H1 (cell line): ENCODE measurements at regions not wholly inside any gene's neighbourhood (a gene's known extent, or its start where the extent isn't known, plus 50 kb on each side); places are given as distances from the start of the nearest gene placed in this dataset.

Experiments used
- CTCF ChIA-PET: fragments of 300-600 bp; sonication (Branson Sonifier 250); formaldehyde crosslinking; loops from one replicate; lab custom pipeline; 2021; ENCODE audit not compliant: partially characterized antibody; lab: Charles Lee
- POLR2A ChIA-PET: fragments of 300-600 bp; sonication (Branson Sonifier 250); formaldehyde crosslinking; loops from one replicate; lab custom pipeline; 2021; ENCODE audit warnings: inconsistent platforms; ENCODE audit not compliant: partially characterized antibody; lab: Charles Lee
- DNase-seq, 2 experiments: peaks; one replicate each; pipeline versions ENCODE4 v3.0.0 to v3.0.0-alpha.2; 2010 to 2022; ENCODE audit warnings: low spot score in 2 of 2, low read depth in 1 of 2, mixed read lengths in 1 of 2
- FAIRE-seq: peaks from 2 replicates; lab custom pipeline; 2011; peaks lifted over from hg19 to GRCh38; lab: Jason Lieb, UNC
- H2AFZ ChIP-seq: 2 replicates; pipeline ENCODE4 v1.8.1; 2012; ENCODE audit warnings: low read length, inconsistent platforms
- H2AK5ac ChIP-seq: 2 replicates; pipeline ENCODE4 v1.6.1; 2013; ENCODE audit warnings: low read depth, low read length
- H2BK120ac ChIP-seq: replicated peaks from 2 replicates; pipeline ENCODE3; 2013; ENCODE audit warnings: low read depth, low read length, inconsistent platforms
- H2BK12ac ChIP-seq: 2 replicates; pipeline ENCODE4 v1.6.1; 2013; ENCODE audit warnings: low read depth, low read length
- H2BK15ac ChIP-seq: 2 replicates; pipeline ENCODE4 v1.6.1; 2013; ENCODE audit warnings: low read length
- H2BK20ac ChIP-seq: 2 replicates; pipeline ENCODE4 v1.6.1; 2013; ENCODE audit warnings: low read length
- H2BK5ac ChIP-seq: 2 replicates; pipeline ENCODE4 v1.6.1; 2013; ENCODE audit warnings: low read depth, low read length
- H3K14ac ChIP-seq: 2 replicates; pipeline ENCODE4 v1.6.1; 2013; ENCODE audit warnings: inconsistent platforms; ENCODE audit not compliant: insufficient read length
- H3K18ac ChIP-seq: 2 replicates; pipeline ENCODE4 v1.6.1; 2013; ENCODE audit warnings: low read length; ENCODE audit errors: extremely low read depth
- H3K23ac ChIP-seq: 2 replicates; pipeline ENCODE4 v1.6.1; 2013; ENCODE audit warnings: inconsistent platforms; ENCODE audit not compliant: insufficient read length
- H3K23me2 ChIP-seq: 2 replicates; pipeline ENCODE4 v1.6.1; 2013; ENCODE audit warnings: low read depth, low read length
- H3K27ac ChIP-seq: 2 replicates; pipeline ENCODE4 v1.6.1; 2011; ENCODE audit warnings: low read depth, low read length, inconsistent platforms
- H3K27me3 ChIP-seq, 4 experiments: replicated peaks in 1 of 4; 1 replicate in 1 of 4; 2 replicates in 3 of 4; pipeline versions ENCODE4 v1.6.1 to v1.8.1; 2011 to 2013; ENCODE audit warnings: low read length in 3 of 4, mild to moderate bottlenecking in 3 of 4, inconsistent platforms in 2 of 4, mixed read lengths in 2 of 4, moderate library complexity in 1 of 4; ENCODE audit not compliant: control insufficient read depth in 3 of 4, insufficient read depth in 3 of 4; ENCODE audit errors: extremely low read depth in 1 of 4
- H3K36me3 ChIP-seq, 4 experiments: 2 replicates each; pipeline versions ENCODE4 v1.6.1 to v1.8.1; 2011 to 2013; ENCODE audit warnings: mild to moderate bottlenecking in 4 of 4, low read length in 3 of 4, moderate library complexity in 2 of 4, control low read depth in 1 of 4, inconsistent platforms in 1 of 4; ENCODE audit not compliant: insufficient read depth in 4 of 4, control insufficient read depth in 2 of 4
- H3K4ac ChIP-seq: replicated peaks from 2 replicates; pipeline ENCODE3; 2013; ENCODE audit warnings: low read length, low read depth, mixed read lengths, inconsistent platforms; ENCODE audit not compliant: insufficient read length
- H3K4me1 ChIP-seq, 4 experiments: replicated peaks in 1 of 4; 1 replicate in 1 of 4; 2 replicates in 3 of 4; pipeline versions ENCODE4 v1.6.1 to v1.8.1; 2011 to 2013; ENCODE audit warnings: low read length in 3 of 4, inconsistent platforms in 2 of 4, mixed read lengths in 1 of 4; ENCODE audit not compliant: insufficient read depth in 4 of 4, control insufficient read depth in 3 of 4
- H3K4me2 ChIP-seq, 2 experiments: 2 replicates each; pipeline versions ENCODE4 v1.6.1 to v1.8.1; 2011 to 2013; ENCODE audit warnings: low read depth in 2 of 2, low read length in 2 of 2, control low read depth in 1 of 2, inconsistent platforms in 1 of 2, mild to moderate bottlenecking in 1 of 2; ENCODE audit not compliant: insufficient read depth in 1 of 2
- H3K4me3 ChIP-seq, 4 experiments: fragments of 200-600, 300-600 bp in 1 of 4; sonication (generic), shearing (Covaris generic), sonication (Bioruptor Twin) in 1 of 4; 2 replicates each; pipeline versions ENCODE4 v1.5.1 to v1.8.1; 2011 to 2016; ENCODE audit warnings: low read length in 4 of 4, low read depth in 3 of 4, control low read depth in 2 of 4, inconsistent platforms in 2 of 4, mild to moderate bottlenecking in 2 of 4, mixed read lengths in 1 of 4, moderate library complexity in 1 of 4; ENCODE audit not compliant: insufficient read depth in 2 of 4; ENCODE audit errors: extremely low read depth in 1 of 4
- H3K56ac ChIP-seq: replicated peaks from 2 replicates; pipeline ENCODE3; 2013; ENCODE audit warnings: low read depth, mild to moderate bottlenecking, mixed read lengths, low read length, inconsistent platforms; ENCODE audit not compliant: insufficient read length
- H3K79me1 ChIP-seq: 2 replicates; pipeline ENCODE4 v1.6.1; 2013; ENCODE audit warnings: low read depth, low read length, control low read depth
- H3K79me2 ChIP-seq, 2 experiments: 2 replicates each; pipeline versions ENCODE4 v1.6.1 to v1.8.1; 2012 to 2013; ENCODE audit warnings: low read length in 2 of 2, mild to moderate bottlenecking in 2 of 2, inconsistent platforms in 1 of 2; ENCODE audit not compliant: insufficient read depth in 2 of 2, control insufficient read depth in 1 of 2
- H3K9ac ChIP-seq, 4 experiments: replicated peaks in 1 of 4; 1 replicate in 1 of 4; 2 replicates in 3 of 4; pipeline versions ENCODE4 v1.6.1 to v1.8.1; 2011 to 2013; ENCODE audit warnings: low read depth in 3 of 4, low read length in 3 of 4, control low read depth in 2 of 4, mild to moderate bottlenecking in 2 of 4, moderate library complexity in 2 of 4, inconsistent platforms in 1 of 4; ENCODE audit errors: extremely low read depth in 1 of 4
- H3K9me3 ChIP-seq, 2 experiments: 2 replicates each; pipeline versions ENCODE4 v1.6.1 to v1.8.1; 2012 to 2013; ENCODE audit warnings: mild to moderate bottlenecking in 2 of 2, moderate library complexity in 2 of 2, control low read depth in 1 of 2, inconsistent platforms in 1 of 2, low read depth in 1 of 2, low read length in 1 of 2, mixed read lengths in 1 of 2; ENCODE audit not compliant: insufficient read depth in 2 of 2
- H4K20me1 ChIP-seq, 2 experiments: replicated peaks in 1 of 2; 2 replicates each; pipeline versions ENCODE3 to v1.8.1; 2011 to 2013; ENCODE audit warnings: inconsistent platforms in 2 of 2, low read length in 2 of 2, mild to moderate bottlenecking in 1 of 2; ENCODE audit not compliant: insufficient read depth in 2 of 2, control insufficient read depth in 1 of 2
- H4K5ac ChIP-seq: 2 replicates; pipeline ENCODE4 v1.6.1; 2013; ENCODE audit warnings: low read length, low read depth, mixed read lengths, inconsistent platforms; ENCODE audit not compliant: insufficient read length
- H4K8ac ChIP-seq: 2 replicates; pipeline ENCODE4 v1.8.0; 2013; ENCODE audit warnings: mild to moderate bottlenecking, moderate library complexity, low read length, inconsistent platforms; ENCODE audit not compliant: insufficient read depth; ENCODE audit errors: extremely low read depth
- H4K91ac ChIP-seq: replicated peaks from 2 replicates; pipeline ENCODE3; 2013; ENCODE audit warnings: low read length, mixed read lengths, inconsistent platforms; ENCODE audit not compliant: insufficient read length
- ASH2L ChIP-seq: fragments of 200-600, 300-600 bp; sonication (generic); IDR thresholded peaks from one replicate; pipeline ENCODE4 v1.7.1; 2017; ENCODE audit warnings: low read length
- ATF2 ChIP-seq: IDR thresholded peaks from 2 replicates; pipeline ENCODE4 v1.6.1; 2012; ENCODE audit warnings: low read length, inconsistent platforms
- CBX5 ChIP-seq: fragments of 300-800, 300-1000 bp; sonication (generic); IDR thresholded peaks from 2 replicates; pipeline ENCODE4 v1.7.1; 2016; ENCODE audit warnings: antibody characterized with exemption, low read length, low read depth
- CHD1 ChIP-seq: IDR thresholded peaks from 2 replicates; pipeline ENCODE4 v1.6.1; 2012; ENCODE audit warnings: low read depth, low read length, improper control_type of control experiment
- CTBP2 ChIP-seq: IDR thresholded peaks from 2 replicates; pipeline ENCODE4 v1.7.0; 2011; ENCODE audit warnings: borderline replicate concordance, mild to moderate bottlenecking, moderate library complexity, mixed read lengths, low read length; ENCODE audit not compliant: insufficient read depth, insufficient read length
- KDM4A ChIP-seq: IDR thresholded peaks from one replicate; pipeline ENCODE4 v1.7.1; 2012; ENCODE audit warnings: low read depth, mild to moderate bottlenecking, moderate library complexity, low read length, inconsistent platforms; ENCODE audit not compliant: severe bottlenecking
- MAFK ChIP-seq: IDR thresholded peaks from 2 replicates; pipeline ENCODE4 v1.6.1; 2012; ENCODE audit warnings: low read depth, mild to moderate bottlenecking, improper control_type of control experiment, low read length
- NANOG ChIP-seq: IDR thresholded peaks from 2 replicates; pipeline ENCODE4 v1.6.1; 2011; ENCODE audit warnings: low read length, low read depth, mild to moderate bottlenecking, inconsistent platforms; ENCODE audit not compliant: insufficient read depth, poor library complexity, severe bottlenecking
- NRF1 ChIP-seq: IDR thresholded peaks from 2 replicates; pipeline ENCODE4 v1.6.1; 2011; ENCODE audit warnings: mild to moderate bottlenecking, low read depth, low read length, improper control_type of control experiment
- POLR2A ChIP-seq, 2 experiments: IDR thresholded peaks; 1 replicate in 1 of 2; 2 replicates in 1 of 2; pipeline ENCODE4 v1.6.1; 2011; ENCODE audit warnings: low read depth in 2 of 2, low read length in 2 of 2, mild to moderate bottlenecking in 2 of 2; ENCODE audit errors: control extremely low read depth in 1 of 2
- TBP ChIP-seq: IDR thresholded peaks from 2 replicates; pipeline ENCODE4 v1.6.1; 2011; ENCODE audit warnings: low read depth, low read length, improper control_type of control experiment
- WGBS, 2 experiments: shearing (Covaris generic) in 1 of 2; methylation state at CpG; one replicate each; pipeline versions ENCODE4 v1.1.6 to v1.1.7; 2013 to 2015; ENCODE audit warnings: low lambda C conversion rate in 2 of 2, mixed read lengths in 2 of 2, inconsistent platforms in 1 of 2, low coverage in 1 of 2, missing lambda C conversion rate in 1 of 2; ENCODE audit not compliant: insufficient replicate concordance in 2 of 2, insufficient coverage in 1 of 2, insufficient read length in 1 of 2; ENCODE audit errors: extremely low coverage in 1 of 2, missing lambda C conversion rate in 1 of 2; 5-methylcytosine and 5-hydroxymethylcytosine counted together

DNA sequence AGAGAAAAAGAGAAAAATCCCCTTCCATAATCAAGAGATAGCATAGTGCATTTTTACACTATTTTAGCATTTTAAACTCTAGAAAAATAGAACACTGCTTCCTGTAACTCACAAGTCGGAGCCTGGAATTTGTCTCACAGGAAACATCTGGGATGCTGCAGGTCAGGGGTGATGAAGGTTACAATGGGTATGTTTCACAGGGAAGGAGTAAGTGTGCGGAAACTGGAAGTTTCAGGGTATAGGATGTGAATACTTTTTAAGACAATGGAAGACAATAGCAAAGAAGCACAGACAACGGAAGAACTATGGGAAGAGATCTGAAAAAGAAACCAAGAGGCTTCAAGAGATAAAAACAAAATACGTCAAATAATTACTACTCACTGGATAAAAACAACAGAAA is 361.0 kb upstream of the MARCKS start:
- Histone ChIP-seq H4K91ac (no peak overlapping the region), H3K4me1 (no peaks in the 10 kb centered on the region), H2BK120ac (no peak overlapping the region), H2BK5ac (no peak overlapping the region), H3K14ac (no peak overlapping the region), H3K9ac (no peak overlapping the region), H2AFZ (no peak overlapping the region), H3K56ac (no peak overlapping the region), H3K18ac (no peak overlapping the region), H2BK15ac (no peak overlapping the region), H3K4me2 (no peak overlapping the region), H2AK5ac (no peak overlapping the region), H3K27me3 (no peaks in the 10 kb centered on the region), H3K79me1 (no peaks in the 10 kb centered on the region), H3K27ac (no peak overlapping the region), H2BK12ac (no peak overlapping the region), H3K23ac (no peak overlapping the region), H4K20me1 (no peaks in the 10 kb centered on the region), H3K4ac (no peak overlapping the region), H4K5ac (no peak overlapping the region), H3K79me2 (no peaks in the 10 kb centered on the region), H2BK20ac (no peak overlapping the region), H3K36me3 (no peaks in the 10 kb centered on the region), H3K23me2 (no peaks in the 10 kb centered on the region), H4K8ac (no peak overlapping the region), H3K9me3 (no peaks in the 10 kb centered on the region), H3K4me3 (no peak overlapping the region)
- ChIA-PET POLR2A (no interaction called here), CTCF (interaction anchor here (2.4 kb wide), 1 partner anchor 10 kb away, joined by 6 read pairs; no protein-coding TSS in a partner anchor)
- 90% methylated on average over 4 of the region's 4 CpGs; no CpG with 5 or more reads in 1 of the 2 experiments for WGBS, 2 experiments
- no peak for DNase-seq
- TF ChIP-seq CTBP2: no peak
- TF ChIP-seq KDM4A: no peak
- no peak for TF ChIP-seq NANOG
- no peak for TF ChIP-seq POLR2A (IDR thresholded peaks at IDR 0.05; ENCODE audit: control extremely low read depth in 1 of 2, low read depth in 2 of 2, low read length in 2 of 2)
- no peak for TF ChIP-seq MAFK
- no peak for TF ChIP-seq TBP
- TF ChIP-seq ASH2L: no peak
- no peak for TF ChIP-seq ATF2
- no peak for TF ChIP-seq NRF1
- no peak for TF ChIP-seq CBX5
- no peak for TF ChIP-seq CHD1
- FAIRE-seq: no peak
